ACHN (cell line): ENCODE measurements at regions not wholly inside any gene's neighbourhood (a gene's known extent, or its start where the extent isn't known, plus 50 kb on each side); places are given as distances from the start of the nearest gene placed in this dataset.

Experiments used
- DNase-seq: peaks from one replicate; pipeline ENCODE4 v3.0.0-alpha.2; 2015
- in situ Hi-C: cut with HindIII; loops from 2 replicates; pipeline ENCODE4 v1.10.0; 2017; ENCODE audit warnings: low sequenced_read_pairs, low pct_ligation_motif_present, low pct_unique_long_range_greater_than_20kb

DNA sequence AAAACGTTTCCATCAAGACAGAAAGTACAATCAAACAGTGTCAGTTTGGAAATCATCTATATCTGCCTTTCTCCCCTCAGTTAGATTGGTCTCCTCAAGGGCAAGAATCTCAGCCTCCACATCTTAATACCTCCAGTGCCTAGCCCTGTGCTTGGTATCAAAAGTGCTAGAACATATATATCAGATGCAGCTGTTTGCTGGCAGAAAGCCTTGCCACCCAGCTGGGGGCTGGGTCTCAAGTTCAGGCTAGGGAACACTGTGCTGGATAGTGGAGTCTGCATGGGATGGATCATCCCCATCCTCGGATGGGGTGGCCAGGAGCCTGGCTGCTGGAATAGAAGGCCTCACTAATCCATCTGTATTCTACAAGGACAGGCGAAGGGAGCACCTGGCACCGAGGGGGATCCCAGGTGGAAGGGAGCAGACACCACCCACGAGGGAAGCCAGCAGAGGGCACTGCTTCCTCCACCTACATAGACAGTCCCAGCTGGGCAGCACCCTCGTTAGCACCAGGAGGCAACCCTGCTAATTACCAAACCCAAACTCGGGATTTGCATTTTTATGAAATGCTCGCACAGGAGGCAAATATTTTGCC, 602.2 kb downstream of the BUD13 start:
- DNase-seq: no peak
- in situ Hi-C loops: no loop called here

DNA sequence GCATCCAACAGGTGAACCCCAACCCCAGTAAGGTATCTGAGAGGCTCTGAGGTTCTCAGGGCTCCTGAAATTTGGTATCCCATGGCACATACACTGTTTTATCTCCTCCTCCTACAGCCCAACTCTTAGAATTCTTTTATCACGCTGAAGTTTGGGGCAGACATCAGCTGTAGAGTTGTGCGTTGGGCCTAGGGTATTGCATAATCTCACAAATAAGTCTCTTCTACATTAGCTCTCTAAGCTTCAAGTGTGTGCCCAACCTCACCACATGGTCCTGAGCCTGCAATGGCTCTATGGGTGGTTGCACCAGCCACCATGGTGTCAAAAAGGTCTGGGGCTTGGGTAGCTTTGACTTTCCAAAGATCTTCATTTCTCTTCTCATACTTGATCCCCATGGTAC, 603.0 kb downstream of the BUD13 start:
- in situ Hi-C loops: no loop called here
- DNase-seq: no peak

DNA sequence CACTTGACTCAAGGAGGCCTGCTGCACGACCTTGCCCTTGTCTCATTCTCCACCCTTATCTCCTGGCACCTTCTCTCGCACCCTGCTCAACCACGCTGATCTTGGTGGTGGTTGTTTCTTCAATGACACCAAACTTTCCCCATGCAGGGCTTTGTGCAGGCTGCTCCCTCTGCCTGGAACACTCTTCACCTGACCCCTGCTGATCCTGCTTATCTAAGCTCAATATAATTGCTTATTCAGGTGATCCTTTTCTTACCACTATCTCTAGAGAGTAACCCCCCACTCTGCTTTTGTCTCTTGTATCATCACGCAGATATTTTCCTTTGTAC, 604.4 kb downstream of the BUD13 start:
- in situ Hi-C loops: no loop called here
- no peak for DNase-seq

DNA sequence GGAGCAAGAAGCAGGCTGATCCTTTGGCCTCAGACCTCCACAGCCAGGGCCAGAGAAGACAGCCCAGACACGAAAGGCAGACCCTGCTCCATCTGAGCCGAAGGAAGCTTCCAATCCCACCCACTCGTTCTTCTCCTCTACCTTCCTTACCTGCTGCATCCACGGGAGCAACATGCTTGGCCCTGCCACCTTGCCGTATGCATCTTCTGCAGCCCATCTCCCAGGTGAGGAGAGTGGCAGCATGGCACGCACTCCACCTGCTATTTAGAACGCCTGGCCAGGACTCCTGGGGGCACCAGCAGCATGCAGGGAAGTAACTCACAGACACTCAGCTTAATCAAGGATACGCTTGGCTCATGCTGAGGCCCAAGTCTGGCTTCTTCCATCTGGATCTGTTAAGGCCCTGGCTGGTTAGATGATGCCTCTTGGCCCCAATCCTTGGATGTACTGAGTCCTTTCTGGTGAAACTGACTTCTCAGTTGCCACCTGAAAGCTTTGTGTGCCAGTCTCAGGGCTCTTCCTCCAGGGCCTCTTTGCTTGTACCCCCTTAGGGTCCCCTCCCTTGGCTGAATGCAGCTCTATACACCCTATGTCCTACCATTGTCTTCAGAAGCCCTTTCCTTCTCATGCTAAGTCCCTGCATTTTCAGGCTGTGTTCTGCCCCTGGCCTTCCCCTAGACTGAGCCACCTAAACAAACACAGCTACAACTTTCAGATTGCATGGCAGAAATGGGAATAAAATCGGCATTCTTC, 604.9 kb downstream of the BUD13 start:
- DNase-seq: no peak
- in situ Hi-C loops: no loop called here

DNA sequence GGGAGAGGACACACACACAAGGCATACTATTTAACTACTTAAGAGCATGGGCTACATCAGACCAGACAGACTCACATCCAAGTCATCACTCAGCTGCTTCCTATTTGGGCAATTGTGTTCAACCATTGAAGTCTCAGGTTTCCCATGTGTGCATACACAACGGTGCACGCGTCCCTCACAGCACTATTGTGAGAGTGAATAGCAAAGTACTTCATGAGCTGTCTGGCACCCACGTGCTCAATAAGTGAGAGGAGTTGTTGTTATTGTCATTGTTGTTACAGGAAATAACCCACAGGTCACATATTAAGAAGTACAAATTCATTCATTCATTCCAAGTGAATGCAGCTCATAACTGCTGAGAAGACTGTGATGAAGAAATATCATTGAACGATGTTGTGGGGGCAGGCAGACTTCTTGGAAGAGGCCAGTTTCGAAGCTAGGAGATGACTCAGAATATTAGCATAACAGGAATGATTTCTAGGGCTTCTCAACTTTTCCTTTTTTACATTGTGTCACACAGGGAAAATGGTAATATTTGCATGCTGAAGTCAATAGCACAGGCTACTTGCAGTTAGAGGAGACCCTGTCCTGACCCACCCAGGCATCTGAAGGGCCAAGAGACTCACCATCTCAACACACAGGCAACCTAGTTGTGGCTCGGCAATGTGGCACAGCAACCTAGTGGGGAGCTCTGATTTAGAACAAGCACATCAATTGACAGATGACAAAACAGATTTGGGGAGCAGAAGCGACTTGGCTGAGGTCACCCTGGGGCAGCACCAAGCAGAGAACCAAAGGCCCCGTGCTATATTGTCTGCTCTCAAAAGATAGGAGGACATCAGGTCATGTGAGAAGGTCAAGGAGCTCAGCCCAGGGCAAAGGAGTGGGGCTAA, 606.0 kb downstream of the BUD13 start:
- DNase-seq: no peak
- in situ Hi-C loops: no loop called here

DNA sequence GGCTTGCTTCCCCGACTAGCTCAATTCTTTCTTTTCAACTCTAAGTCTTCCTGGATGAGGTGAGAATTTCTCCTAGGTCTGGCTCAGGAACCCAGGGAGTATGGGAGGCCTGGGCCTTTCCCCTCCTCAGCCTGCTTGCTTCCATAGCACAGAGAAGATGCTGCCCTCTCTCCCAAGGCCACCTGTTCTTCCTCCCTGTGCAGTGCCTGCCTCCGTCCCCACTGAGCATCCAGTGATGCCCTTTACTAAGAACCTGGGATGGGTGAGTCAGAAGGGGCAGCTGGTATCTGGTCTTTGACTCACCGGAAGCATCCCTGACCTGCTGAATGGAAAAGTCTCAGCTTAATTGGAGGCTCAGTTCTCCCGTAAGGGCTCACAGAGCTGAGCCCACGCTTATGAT, 607.9 kb downstream of the BUD13 start:
- no peak for DNase-seq
- in situ Hi-C loops: no loop called here

DNA sequence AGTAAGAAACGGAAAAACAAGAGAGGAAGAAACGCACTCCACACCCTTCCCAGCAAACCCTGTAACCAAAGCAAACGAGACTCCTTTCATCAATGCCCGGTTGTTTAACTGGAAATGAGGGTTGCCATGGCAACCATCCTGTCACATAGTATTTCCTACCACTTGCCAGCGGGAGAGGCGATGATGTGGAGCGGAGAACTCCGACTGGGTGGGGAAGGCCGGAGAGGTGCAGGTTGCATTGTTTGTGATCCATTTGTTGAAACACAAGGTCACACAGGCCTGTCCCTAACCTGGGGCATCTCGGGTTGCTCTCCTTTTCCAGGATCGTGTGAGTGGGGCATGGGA, 609.9 kb downstream of the BUD13 start:
- no peak for DNase-seq

DNA sequence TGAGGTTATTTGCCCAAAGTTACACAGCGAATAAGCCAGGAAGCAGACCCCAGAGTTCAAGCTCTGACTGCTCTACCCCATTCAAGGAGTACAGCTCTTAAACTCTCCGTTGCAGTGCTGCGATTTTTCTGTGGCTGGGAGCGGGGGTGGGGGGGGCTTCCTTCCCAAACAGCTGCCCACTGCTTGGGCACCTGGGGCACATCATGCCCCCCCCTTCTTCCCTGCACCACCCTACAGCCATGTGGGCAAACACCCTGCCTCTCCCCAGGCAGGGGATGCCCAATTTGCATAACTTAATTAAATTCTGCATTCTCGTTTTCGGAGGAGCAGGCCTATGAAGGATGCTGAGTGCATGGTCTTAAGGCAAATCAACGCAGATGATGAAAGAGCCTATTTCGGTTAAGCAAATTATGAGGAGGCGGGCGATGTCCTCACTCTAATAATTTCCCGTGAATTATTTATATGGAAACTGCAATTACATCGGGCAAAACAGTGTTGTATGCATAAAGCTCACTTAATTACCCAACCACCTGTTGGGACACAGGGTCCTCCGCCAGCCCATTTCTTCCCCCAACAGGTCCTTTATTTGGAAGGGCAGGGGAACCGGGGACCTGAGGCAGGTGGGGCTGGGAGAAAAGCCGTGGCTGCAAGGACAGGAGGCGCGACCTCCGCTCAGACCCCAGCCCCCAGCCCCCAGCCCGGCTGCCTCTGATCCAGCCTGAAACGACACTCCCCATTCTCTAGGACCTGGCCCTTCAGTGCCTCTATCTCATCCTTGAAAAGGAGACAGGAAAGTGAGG, 610.5 kb downstream of the BUD13 start:
- in situ Hi-C loops: no loop called here
- DNase-seq: no peak

More for the DNA sequence above, 609.9 kb downstream of the BUD13 start:
- in situ Hi-C loops: no loop called here

DNA sequence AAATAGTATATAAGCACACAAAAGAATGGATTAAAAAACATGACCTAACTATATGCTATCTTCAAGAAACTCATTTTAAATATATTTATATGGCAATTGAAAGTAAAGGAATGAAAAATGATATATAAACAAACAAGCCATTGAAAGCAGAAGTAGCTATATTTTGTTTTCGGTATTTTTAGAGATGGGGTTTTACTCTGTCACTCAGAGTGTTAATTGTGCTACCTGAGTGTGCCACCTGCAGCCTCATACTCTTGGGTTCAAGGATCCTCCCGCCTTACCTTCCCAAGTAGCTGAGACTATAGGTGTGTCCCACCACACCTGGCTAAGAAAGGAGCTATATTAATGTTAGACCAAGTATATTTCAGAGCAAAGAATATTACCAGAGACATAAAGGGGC, 624.1 kb downstream of the BUD13 start:
- in situ Hi-C loops: no loop called here
- no peak for DNase-seq

DNA sequence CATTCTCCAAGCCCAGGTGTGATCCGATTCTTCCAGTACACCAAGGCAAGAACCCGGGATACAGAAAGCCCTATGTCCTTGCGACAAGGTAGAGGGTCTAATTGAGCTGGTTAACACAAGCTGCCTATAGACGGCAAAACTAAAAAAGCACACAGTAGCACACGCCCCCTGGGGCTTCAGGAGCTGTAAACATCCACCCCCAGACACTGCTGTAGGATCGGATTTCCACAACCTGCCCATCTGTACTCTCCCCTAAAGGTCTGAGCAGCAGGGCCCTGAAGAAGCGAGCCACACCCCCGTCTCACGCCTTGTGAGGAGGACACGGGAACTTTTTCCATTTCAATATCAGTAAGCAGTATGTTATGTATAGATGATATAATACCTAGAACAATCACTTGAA, 624.7 kb downstream of the BUD13 start:
- in situ Hi-C loops: no loop called here

DNA sequence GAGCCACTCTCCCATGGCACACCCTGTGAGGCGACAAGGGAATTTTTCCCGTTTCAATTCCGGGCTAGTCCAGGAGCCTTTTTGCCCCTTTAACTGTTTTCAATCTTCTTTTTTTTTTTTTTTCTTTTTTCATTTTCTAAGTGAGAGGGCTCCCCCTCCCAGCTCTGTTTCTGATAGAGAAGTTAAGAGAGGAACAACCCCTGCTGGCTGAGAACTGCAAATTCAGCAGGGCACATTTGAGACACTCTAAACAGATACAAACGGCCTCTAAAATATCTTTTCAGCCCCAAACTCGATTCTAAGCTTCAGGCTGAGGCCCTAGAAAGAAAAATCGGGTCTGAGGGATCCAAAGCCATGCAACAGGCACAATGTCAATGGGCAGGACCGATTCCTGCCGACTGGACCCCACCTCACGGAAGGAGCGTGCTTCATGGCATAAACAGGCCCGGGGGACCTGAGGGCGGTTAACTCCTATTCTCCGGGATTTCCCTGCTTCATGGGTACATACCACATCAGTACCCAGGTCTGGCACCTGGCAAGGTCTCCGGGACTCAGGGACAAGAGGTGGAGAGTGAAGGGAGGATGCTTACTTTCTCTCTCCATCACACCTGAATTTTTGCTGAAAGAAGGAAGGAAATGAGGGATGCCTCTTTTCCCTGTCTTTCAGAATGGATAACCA, 627.5 kb downstream of the BUD13 start:
- DNase-seq: no peak
- in situ Hi-C loops: no loop called here

More for the DNA sequence above, 624.7 kb downstream of the BUD13 start:
- DNase-seq: no peak

DNA sequence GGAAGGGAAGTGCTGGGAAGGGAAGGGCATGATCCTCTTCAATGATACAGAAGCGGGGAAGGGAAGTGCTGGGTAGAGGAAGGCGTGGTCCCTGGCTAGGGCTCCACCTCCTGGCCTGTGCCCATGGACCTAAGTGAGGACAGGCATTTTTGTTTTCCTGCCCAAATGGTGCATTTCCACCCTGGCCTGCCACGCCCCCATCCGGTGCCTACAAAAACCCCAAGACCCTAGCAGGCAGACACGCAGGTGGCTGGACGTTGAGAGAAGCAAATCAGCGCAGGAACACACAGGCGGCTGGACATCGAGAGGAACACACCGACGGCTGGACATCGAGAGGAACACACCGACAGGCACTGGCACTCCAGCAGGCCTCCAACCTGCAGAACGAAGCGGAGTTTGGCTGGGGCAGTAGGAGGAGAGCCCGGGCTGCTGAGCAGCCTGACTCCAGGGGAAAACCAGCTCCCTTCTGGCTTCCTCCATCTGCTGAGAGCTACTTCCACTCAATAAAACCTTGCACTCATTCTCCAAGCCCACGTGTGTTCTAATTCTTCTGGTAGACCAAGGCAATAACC, 628.3 kb downstream of the BUD13 start:
- in situ Hi-C loops: no loop called here
- DNase-seq: no peak

DNA sequence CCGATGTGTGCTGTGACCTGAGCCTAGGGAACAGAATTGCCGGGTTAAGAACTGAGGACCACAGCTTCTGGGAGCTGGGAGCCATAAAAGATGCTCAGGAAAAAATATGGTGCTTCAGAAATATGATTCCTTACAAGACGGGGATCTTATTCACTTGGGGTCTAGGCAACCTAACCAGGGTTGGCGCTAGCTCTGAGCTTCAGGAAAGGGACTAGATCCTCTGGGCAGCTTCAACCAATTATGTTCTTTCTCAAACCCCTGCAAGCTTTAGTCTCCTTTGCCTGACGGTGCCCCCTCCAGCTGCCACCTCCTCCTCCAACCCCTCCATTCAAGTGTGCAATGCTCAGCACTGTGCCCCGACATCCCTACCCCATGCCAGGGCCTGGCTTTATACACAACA, 634.1 kb upstream of the CADM1 start:
- in situ Hi-C loops: no loop called here
- no peak for DNase-seq

DNA sequence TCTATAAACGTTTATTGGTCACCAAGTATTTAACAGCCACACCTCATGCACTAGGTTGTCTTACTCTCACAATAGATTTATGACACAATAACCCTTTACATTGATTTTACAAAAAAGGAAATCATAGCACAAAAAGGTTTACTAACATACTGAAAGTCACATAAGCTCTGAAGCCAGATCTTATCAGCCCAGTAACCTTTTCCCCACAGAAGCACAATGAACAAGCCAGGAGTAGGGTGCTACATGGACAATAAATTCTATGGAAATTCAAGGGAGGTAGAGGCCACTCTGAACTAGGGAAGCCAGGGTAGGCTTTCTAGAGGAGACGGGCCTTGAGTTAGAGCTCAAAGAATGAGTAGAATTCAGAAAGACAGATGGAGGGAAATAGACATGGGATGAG, 633.5 kb upstream of the CADM1 start:
- DNase-seq: no peak
- in situ Hi-C loops: no loop called here

DNA sequence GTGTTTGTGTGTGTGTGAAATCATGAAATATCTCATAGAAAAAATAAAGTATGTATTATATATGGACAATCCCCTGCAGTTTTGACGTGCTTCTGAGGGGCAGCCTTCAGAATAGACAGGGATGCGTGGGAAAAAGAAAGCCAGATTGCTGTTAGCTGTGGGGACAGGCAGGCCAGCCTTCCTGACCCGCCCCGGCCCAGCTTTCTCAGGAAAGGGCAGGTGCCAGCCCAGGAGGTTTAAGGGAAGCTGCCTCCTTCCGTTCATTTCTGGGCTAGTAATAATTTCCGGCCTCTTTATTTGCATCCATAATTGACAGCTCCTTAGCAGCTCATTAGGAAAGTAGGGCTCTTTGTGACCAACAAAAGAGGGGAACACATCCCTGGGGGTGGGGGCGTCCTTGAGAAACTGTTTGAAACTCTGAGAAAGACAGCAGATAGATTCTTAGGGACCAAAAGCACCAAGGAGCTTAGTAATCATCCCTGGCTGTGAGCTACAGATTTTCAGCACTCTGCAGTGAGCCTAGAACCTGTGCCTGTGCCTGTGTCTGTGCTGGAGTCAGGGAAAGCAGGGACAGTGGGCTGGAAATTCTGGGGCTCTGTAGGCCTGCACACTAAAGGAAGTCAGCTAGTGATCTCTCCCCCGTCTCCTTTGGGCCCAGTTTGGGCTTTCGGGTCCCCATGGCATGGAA, 632.9 kb upstream of the CADM1 start:
- in situ Hi-C loops: no loop called here

DNA sequence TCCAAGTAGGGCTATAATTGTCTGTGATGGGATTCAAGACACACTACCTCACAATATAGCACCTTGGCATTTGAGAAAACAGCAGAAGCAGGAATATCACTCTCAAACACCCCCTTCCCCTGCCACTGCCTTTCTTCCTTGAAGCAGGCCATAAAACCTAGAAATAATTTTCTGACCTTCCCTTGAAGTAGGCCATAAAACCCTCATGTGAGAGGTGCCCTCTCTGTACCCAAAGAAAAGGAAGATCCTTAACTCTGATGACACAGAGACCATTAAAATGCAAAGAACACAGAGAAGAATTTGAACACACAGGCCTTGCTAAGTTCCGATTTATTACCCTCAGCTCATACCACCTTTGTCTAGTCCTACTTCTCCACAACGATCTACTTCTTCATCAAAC, 631.7 kb upstream of the CADM1 start:
- no peak for DNase-seq
- in situ Hi-C loops: no loop called here

More for the DNA sequence above, 632.9 kb upstream of the CADM1 start:
- no peak for DNase-seq

DNA sequence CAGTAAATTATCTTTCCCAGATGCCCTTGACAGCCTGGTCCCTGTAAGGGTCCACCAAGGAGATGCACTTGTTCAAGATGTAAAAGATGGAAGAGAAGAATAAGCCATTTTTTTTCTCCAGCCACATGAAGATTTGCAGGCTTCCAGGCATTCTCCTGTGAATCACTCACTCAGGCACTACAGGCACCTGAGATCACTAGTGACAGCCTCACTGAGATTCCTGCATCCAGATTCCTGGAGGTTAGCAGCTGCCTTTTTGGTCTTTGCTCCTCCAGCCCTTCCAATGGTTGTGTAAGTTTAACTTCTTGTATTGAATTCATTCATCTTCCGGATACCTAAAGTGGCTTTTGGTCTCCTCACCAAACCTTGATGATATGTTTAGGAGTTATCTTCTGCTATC, 630.2 kb upstream of the CADM1 start:
- in situ Hi-C loops: no loop called here
- DNase-seq: no peak
